ENCODE measurements at regions not wholly inside any gene's neighbourhood (a gene's known extent, or its start where the extent isn't known, plus 50 kb on each side); places are given as distances from the start of the nearest gene placed in this dataset.

GRCh38 chr4:12716896-12717295 lies 767.2 kb downstream of the RAB28 start:
- ChIA-PET POLR2A (no interaction called here), CTCF (interaction anchor here (0.6 to 0.9 kb wide), 2 partner anchors 15 to 83 kb away, joined by 3 read pairs; no protein-coding TSS in a partner anchor)
- Histone ChIP-seq H3K79me2 (ENCODE audit: insufficient read depth) (no peaks in the 10 kb centered on the region), H3K9ac (no peak overlapping the region), H2AFZ (ENCODE audit: low read depth) (no peak overlapping the region), H3K9me2 (no peaks in the 10 kb centered on the region), H3F3A (replicated peaks; ENCODE audit: insufficient read depth) (no peaks in the 10 kb centered on the region), H3K27ac (ENCODE audit: low read depth in 2 of 2, low read length in 1 of 2) (no peak overlapping the region), H3K4me1 (ENCODE audit: control insufficient read depth in 1 of 2, insufficient read depth in 2 of 2, low read depth in 1 of 2, low read length in 1 of 2) (no peaks in the 10 kb centered on the region), H3K4me3 (ENCODE audit: low read depth in 2 of 2, low read length in 1 of 2) (no peak overlapping the region), H3K27me3 (ENCODE audit: insufficient read depth) (no peaks in the 10 kb centered on the region), H3K36me3 (replicated peaks in 1 of 2; ENCODE audit: control insufficient read depth in 1 of 2, insufficient read depth in 2 of 2, low read length in 1 of 2) (no peaks in the 10 kb centered on the region), H3K9me3 (no peaks in the 10 kb centered on the region), H4K20me1 (ENCODE audit: insufficient read depth) (no peaks in the 10 kb centered on the region), H3K4me2 (no peak overlapping the region)
- no peak for DNase-seq
- WGBS (ENCODE audit: low lambda C conversion rate), result 0% methylated on average over 1 of the region's 1 CpG
- TF ChIP-seq RFX5 (IDR thresholded peaks at IDR 0.05; ENCODE audit: low read length) (no peak), YY1 (IDR thresholded peaks at IDR 0.05; ENCODE audit: low read depth) (no peak), IRF3 (IDR thresholded peaks at IDR 0.05; ENCODE audit: low read depth, low read length) (no peak), REST (IDR thresholded peaks at IDR 0.05; ENCODE audit: low read depth, low read length) (no peak), NFIC (IDR thresholded peaks at IDR 0.05; ENCODE audit: borderline replicate concordance) (no peak), CTCF (IDR thresholded peaks at IDR 0.05) (no peak), TAF1 (IDR thresholded peaks at IDR 0.05; ENCODE audit: borderline replicate concordance, low read depth, low read length) (no peak)

DNA sequence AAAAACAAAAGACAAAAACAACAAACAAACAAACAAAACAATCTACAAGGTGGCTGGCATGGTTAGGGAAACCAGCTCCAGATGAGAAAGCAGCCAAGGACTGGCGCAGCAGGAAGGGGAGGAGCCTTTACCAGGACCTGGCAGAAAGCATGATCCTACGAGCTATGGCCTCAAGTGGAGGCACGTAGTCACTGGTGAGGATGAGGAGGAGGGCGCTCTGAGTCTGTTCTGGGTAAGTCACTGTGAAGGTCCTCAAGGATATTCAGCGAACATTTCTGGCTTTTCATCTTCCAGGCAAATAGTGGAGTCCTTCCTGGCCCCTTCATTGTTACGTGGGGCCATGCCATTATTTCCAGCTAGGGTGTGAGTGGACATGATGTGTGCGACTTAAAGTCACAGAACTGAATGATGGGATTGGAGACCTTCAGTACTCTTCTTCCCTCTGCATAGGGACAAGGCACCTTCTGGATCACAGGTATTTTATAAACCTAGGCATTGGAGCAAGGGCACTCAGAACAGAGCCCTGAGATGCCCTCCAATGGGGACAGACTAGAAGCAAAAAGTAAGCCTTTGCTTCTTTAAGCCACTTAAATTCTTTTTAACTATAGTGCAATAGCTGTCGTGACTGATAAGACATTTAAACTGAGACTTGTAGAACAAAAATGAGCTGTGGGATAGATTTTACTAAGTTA lies 771.3 kb downstream of the RAB28 start:
- TF ChIP-seq NRF1 (IDR thresholded peaks at IDR 0.05; ENCODE audit: low read depth, low read length) (no peak), CHD2 (IDR thresholded peaks at IDR 0.05; ENCODE audit: low read length, partially characterized antibody) (no peak), TEAD4 (IDR thresholded peaks at IDR 0.05; ENCODE audit: borderline replicate concordance, insufficient read depth) (no peak), PBX3 (IDR thresholded peaks at IDR 0.05) (no peak), RFX5 (IDR thresholded peaks at IDR 0.05; ENCODE audit: low read length) (no peak), GATA2 (CRISPR knock-in tag; IDR thresholded peaks at IDR 0.05) (no peak), TCF12 (IDR thresholded peaks at IDR 0.05) (no peak), MXI1 (IDR thresholded peaks at IDR 0.05; ENCODE audit: low read depth, low read length) (no peak)
- ChIA-PET CTCF (no interaction called here), POLR2A (no interaction called here)
- 25% methylated on average over 8 of the region's 8 CpGs for WGBS (ENCODE audit: low lambda C conversion rate)
- Histone ChIP-seq H3K27me3 (ENCODE audit: insufficient read depth) (no peaks in the 10 kb centered on the region), H3F3A (replicated peaks; ENCODE audit: insufficient read depth) (no peaks in the 10 kb centered on the region), H3K4me3 (ENCODE audit: low read depth in 2 of 2, low read length in 1 of 2) (no peak overlapping the region), H3K36me3 (replicated peaks in 1 of 2; ENCODE audit: control insufficient read depth in 1 of 2, insufficient read depth in 2 of 2, low read length in 1 of 2) (no peaks in the 10 kb centered on the region), H2AFZ (ENCODE audit: low read depth) (no peak overlapping the region), H3K9me3 (no peaks in the 10 kb centered on the region), H3K79me2 (ENCODE audit: insufficient read depth) (no peaks in the 10 kb centered on the region), H3K27ac (ENCODE audit: low read depth in 2 of 2, low read length in 1 of 2) (no peak overlapping the region), H3K9me2 (no peaks in the 10 kb centered on the region), H3K4me1 (ENCODE audit: control insufficient read depth in 1 of 2, insufficient read depth in 2 of 2, low read depth in 1 of 2, low read length in 1 of 2) (no peaks in the 10 kb centered on the region), H3K9ac (no peak overlapping the region), H4K20me1 (ENCODE audit: insufficient read depth) (no peaks in the 10 kb centered on the region), H3K4me2 (no peak overlapping the region)
- no peak for DNase-seq
